H1 (cell line): ENCODE measurements at regions not wholly inside any gene's neighbourhood (a gene's known extent, or its start where the extent isn't known, plus 50 kb on each side); places are given as distances from the start of the nearest gene placed in this dataset.

Source experiments
- ASH2L ChIP-seq: fragments of 200-600, 300-600 bp; sonication (generic); IDR thresholded peaks from one replicate; pipeline ENCODE4 v1.7.1; 2017; ENCODE audit warnings: low read length
- CHD2 ChIP-seq: IDR thresholded peaks from 2 replicates; pipeline ENCODE4 v1.6.1; 2012; ENCODE audit warnings: low read length, improper control_type of control experiment
- CTCF ChIP-seq, 3 experiments: IDR thresholded peaks; 1 replicate in 2 of 3; 2 replicates in 1 of 3; pipeline versions ENCODE4 v1.5.1 to v1.6.1; 2011; ENCODE audit warnings: low read length in 3 of 3, mild to moderate bottlenecking in 3 of 3, inconsistent platforms in 2 of 3, low read depth in 1 of 3, moderate library complexity in 1 of 3; ENCODE audit not compliant: insufficient read depth in 1 of 3; ENCODE audit errors: control extremely low read depth in 1 of 3
- EGR1 ChIP-seq: IDR thresholded peaks from 2 replicates; pipeline ENCODE4 v1.6.1; 2011; ENCODE audit warnings: low read depth, low read length, borderline replicate concordance
- EZH2 ChIP-seq: fragments of 200-600 bp; sonication (generic); IDR thresholded peaks from 2 replicates; pipeline ENCODE4 v1.7.1; 2012; ENCODE audit warnings: low read depth, mild to moderate bottlenecking, moderate library complexity, low read length, inconsistent platforms; ENCODE audit not compliant: severe bottlenecking
- GABPA ChIP-seq: IDR thresholded peaks from 2 replicates; pipeline ENCODE4 v1.6.1; 2011; ENCODE audit warnings: mild to moderate bottlenecking, low read length, moderate library complexity, borderline replicate concordance; ENCODE audit not compliant: insufficient read depth
- JUN ChIP-seq: IDR thresholded peaks from 2 replicates; pipeline ENCODE4 v1.6.1; 2011; ENCODE audit warnings: low read depth, mild to moderate bottlenecking, improper control_type of control experiment, low read length
- JUND ChIP-seq: IDR thresholded peaks from 2 replicates; pipeline ENCODE4 v1.6.1; 2011; ENCODE audit warnings: mild to moderate bottlenecking, improper control_type of control experiment, low read length
- POLR2A ChIP-seq, 2 experiments: IDR thresholded peaks; 1 replicate in 1 of 2; 2 replicates in 1 of 2; pipeline ENCODE4 v1.6.1; 2011; ENCODE audit warnings: low read depth in 2 of 2, low read length in 2 of 2, mild to moderate bottlenecking in 2 of 2; ENCODE audit errors: control extremely low read depth in 1 of 2
- POLR2AphosphoS5 ChIP-seq: IDR thresholded peaks from 2 replicates; pipeline ENCODE4 v1.6.1; 2011; ENCODE audit warnings: low read depth, low read length
- SP1 ChIP-seq: IDR thresholded peaks from 2 replicates; pipeline ENCODE4 v1.6.1; 2011; ENCODE audit warnings: low read depth, low read length
- TAF1 ChIP-seq: IDR thresholded peaks from 2 replicates; pipeline ENCODE4 v1.6.1; 2011; ENCODE audit warnings: mild to moderate bottlenecking, low read depth, low read length
- TCF12 ChIP-seq: IDR thresholded peaks from 2 replicates; pipeline ENCODE4 v1.6.1; 2011; ENCODE audit warnings: low read depth, mild to moderate bottlenecking, low read length

GRCh38 chr18:22494771-22495170, 77.1 kb upstream of the CTAGE1 start:
- TF ChIP-seq CTCF (IDR thresholded peaks at IDR 0.05; ENCODE audit: control extremely low read depth in 1 of 3, insufficient read depth in 1 of 3, low read depth in 1 of 3, low read length in 3 of 3): no peak
- TF ChIP-seq EZH2: no peak
- no peak for TF ChIP-seq JUN
- TF ChIP-seq SP1: no peak
- no peak for TF ChIP-seq POLR2A (IDR thresholded peaks at IDR 0.05; ENCODE audit: control extremely low read depth in 1 of 2, low read depth in 2 of 2, low read length in 2 of 2)
- no peak for TF ChIP-seq POLR2AphosphoS5
- TF ChIP-seq ASH2L: no peak
- TF ChIP-seq CHD2: no peak
- TF ChIP-seq TAF1: no peak
- TF ChIP-seq GABPA: no peak
- no peak for TF ChIP-seq JUND
- no peak for TF ChIP-seq TCF12
- TF ChIP-seq EGR1: no peak
